Heart right ventricle (tissue), 16 donors: ENCODE measurements at regions not wholly inside any gene's neighbourhood (a gene's known extent, or its start where the extent isn't known, plus 50 kb on each side); places are given as distances from the start of the nearest gene placed in this dataset.

ENCODE experiments used
- ATAC-seq, 8 donors: fragments of 200-7000 bp; cut with Tn5 transposase; one replicate each; pipeline ENCODE4 v1.9.1; 2020; ENCODE audit warnings: mild to moderate bottlenecking in 8 of 8, moderate library complexity in 8 of 8, moderate number of reproducible peaks in 1 of 8
- DNase-seq, 2 donors: peaks; one replicate each; pipeline ENCODE4 v3.0.0-alpha.2; 2020
- H3K27ac ChIP-seq, 10 donors: fragments of 200-600 bp; sonication (generic) in 2 of 10; one replicate each; pipeline versions ENCODE4 v1.5.0 to v1.8.0; 2020 to 2022; ENCODE audit warnings: mild to moderate bottlenecking in 3 of 10
- H3K27me3 ChIP-seq, 7 donors: fragments of 200-600 bp; one replicate each; pipeline ENCODE4 v1.8.0; 2021 to 2022; ENCODE audit warnings: mild to moderate bottlenecking in 2 of 7
- H3K36me3 ChIP-seq, 9 donors: fragments of 200-600 bp; sonication (generic) in 1 of 9; one replicate each; pipeline versions ENCODE4 v1.5.0 to v1.8.0; 2020 to 2022; ENCODE audit warnings: mild to moderate bottlenecking in 2 of 9
- H3K4me1 ChIP-seq, 9 donors: fragments of 200-600 bp; sonication (generic) in 1 of 9; one replicate each; pipeline versions ENCODE4 v1.5.0 to v1.8.0; 2020 to 2022; ENCODE audit warnings: mild to moderate bottlenecking in 4 of 9
- H3K4me3 ChIP-seq, 10 donors: fragments of 200-600 bp; sonication (generic) in 2 of 10; one replicate each; pipeline versions ENCODE4 v1.5.0 to v1.8.0; 2020 to 2022; ENCODE audit warnings: mild to moderate bottlenecking in 7 of 10, moderate library complexity in 2 of 10
- H3K9me3 ChIP-seq, 11 donors: fragments of 200-600 bp in 10 of 11; sonication (generic) in 2 of 11; one replicate each; pipeline versions ENCODE4 v1.5.0 to v1.8.0; 2013 to 2022; ENCODE audit warnings: mild to moderate bottlenecking in 2 of 11, control low read depth in 1 of 11, moderate library complexity in 1 of 11
- WGBS, 2 donors: extraction: QIAGEN DNeasy Blood & Tissue Kit; methylation state at CpG; one replicate each; pipeline ENCODE4 v1.1.7; 2013; ENCODE audit warnings: inconsistent platforms in 1 of 2; 5-methylcytosine and 5-hydroxymethylcytosine counted together
- intact Hi-C, 10 donors: fragments of 100-400 bp; cut with DNase I; formaldehyde crosslinking; loops; one replicate each; pipeline versions ENCODE4 v1.11.1 to v1.14.2; 2022
- TF ChIP-seq, protein P1 (sequence below), 9 donors: fragments of 200-600 bp; sonication (generic) in 2 of 9; IDR thresholded peaks; one replicate each; pipeline versions ENCODE4 v1.5.0 to v1.8.0; 2021 to 2022; ENCODE audit warnings: antibody characterized with exemption in 9 of 9, mild to moderate bottlenecking in 5 of 9, moderate library complexity in 1 of 9
- donor health status: Arrhythmogenic right ventricular cardiomyopathy.
- donor health status: ischemic (EF 13 %, LVEDD 7.1; RV severe dilation, severe dysfunction).
- donor health status: healthy with polysubstance abuse.
- donor health status: DM: no; HTN: yes; CAD: no.
- donor health status: DM: no; HTN: no; CAD: no.
- donor health status: ischemic (EF 25% LVEDD 6.9; RV normal size, moderate dysfunction).
- donor health status: ischemic (EF 25% LVEDD 5.7; RV mildly dilated, moderate dysfunction).
- donor health status: healthy.
- donor health status: DM: yes; HTN: yes; CAD: no.
- donor health status: Ischemic cardiomyopathy.
- donor health status: ischemic (EF 35%, LVEDD 5.7; RV mildly dilated, moderate dysfunction).
- donor health status: nonischemic (EF 11% LVEDD 7.7; RV severe dilation, severe dysfunction).
- donor health status: DM: yes; HTN: yes; CAD: no.
- donor health status: PGD.
- donor health status: ischemic (EF 29% LVEDD 5.4; RV normal size, mild dysfunction).
- donor health status: nonischemic (EF 23%, LVEDD 6.1; RV moderate dilation, normal function).

DNA sequence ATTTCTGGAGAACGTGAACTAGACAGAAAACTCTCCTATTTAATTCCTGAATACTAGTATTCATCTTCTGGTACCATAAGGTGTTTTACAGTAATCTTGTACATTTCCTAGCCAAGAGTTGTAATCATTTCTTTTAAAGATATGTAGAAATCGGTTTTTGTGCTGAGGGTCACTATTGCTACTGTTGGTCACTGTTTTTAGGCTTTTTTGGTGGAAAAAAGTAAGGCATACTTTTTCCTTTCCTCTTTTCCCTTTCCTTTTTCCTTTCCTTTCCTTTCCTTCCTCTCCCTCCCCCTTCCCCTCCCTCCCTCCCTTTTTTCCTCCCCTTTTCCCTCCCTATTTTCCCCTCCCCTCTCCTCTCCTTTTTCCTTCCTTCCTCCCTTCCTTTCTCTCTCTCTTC is 706.4 kb upstream of the GOT2 start:
- peaks cover 0 to 47% (median 4%) of the 10 kb centered on the region in 11 donors for H3K9me3 ChIP-seq
- intact Hi-C loops = no loop called here
- DNase-seq = no peak

DNA sequence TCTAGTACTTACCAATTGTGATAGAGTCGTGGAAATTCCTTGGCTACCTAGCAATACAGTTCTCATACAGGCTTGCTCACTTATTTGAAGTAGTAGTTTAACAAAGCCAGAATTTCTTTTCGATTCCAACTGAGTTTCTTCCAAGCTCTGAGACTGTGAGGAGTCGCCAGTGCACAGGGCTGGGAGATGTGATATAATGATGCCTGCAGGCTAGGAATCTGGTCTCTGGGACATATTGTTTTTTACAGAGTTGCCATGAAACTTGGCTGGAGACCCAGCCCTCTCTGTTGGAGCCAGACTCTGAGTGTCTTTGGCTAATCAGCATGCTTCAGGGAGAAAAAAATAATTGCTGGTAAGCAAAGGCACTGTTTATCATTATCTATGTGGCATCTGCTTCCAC is 698.8 kb upstream of the GOT2 start:
- no peak for DNase-seq
- no peak overlapping the region for H3K4me3 ChIP-seq
- peaks cover 0 to 26% (median 4%) of the 10 kb centered on the region in 11 donors for H3K9me3 ChIP-seq
- 64 to 65% methylated on average over 3 of the region's 3 CpGs for WGBS, 2 donors
- no peak overlapping the region for H3K27ac ChIP-seq
- H3K4me1 ChIP-seq = no peaks in the 10 kb centered on the region
- H3K36me3 ChIP-seq = no peaks in the 10 kb centered on the region
- no peaks in the 10 kb centered on the region for H3K27me3 ChIP-seq
- TF ChIP-seq, protein P1, sequence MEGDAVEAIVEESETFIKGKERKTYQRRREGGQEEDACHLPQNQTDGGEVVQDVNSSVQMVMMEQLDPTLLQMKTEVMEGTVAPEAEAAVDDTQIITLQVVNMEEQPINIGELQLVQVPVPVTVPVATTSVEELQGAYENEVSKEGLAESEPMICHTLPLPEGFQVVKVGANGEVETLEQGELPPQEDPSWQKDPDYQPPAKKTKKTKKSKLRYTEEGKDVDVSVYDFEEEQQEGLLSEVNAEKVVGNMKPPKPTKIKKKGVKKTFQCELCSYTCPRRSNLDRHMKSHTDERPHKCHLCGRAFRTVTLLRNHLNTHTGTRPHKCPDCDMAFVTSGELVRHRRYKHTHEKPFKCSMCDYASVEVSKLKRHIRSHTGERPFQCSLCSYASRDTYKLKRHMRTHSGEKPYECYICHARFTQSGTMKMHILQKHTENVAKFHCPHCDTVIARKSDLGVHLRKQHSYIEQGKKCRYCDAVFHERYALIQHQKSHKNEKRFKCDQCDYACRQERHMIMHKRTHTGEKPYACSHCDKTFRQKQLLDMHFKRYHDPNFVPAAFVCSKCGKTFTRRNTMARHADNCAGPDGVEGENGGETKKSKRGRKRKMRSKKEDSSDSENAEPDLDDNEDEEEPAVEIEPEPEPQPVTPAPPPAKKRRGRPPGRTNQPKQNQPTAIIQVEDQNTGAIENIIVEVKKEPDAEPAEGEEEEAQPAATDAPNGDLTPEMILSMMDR (IDR thresholded peaks at IDR 0.05) = no peak
- ATAC-seq = no peak
- intact Hi-C loops = no loop called here

More for the DNA sequence above, 706.4 kb upstream of the GOT2 start:
- TF ChIP-seq, protein P1 (IDR thresholded peaks at IDR 0.05) = no peak
- Histone ChIP-seq H3K36me3 (no peaks in the 10 kb centered on the region), H3K4me1 (no peaks in the 10 kb centered on the region), H3K27ac (no peak overlapping the region), H3K4me3 (no peak overlapping the region), H3K27me3 (no peaks in the 10 kb centered on the region)
- WGBS, 2 donors = 81% methylated on average over 2 of the region's 2 CpGs
- no peak for ATAC-seq

DNA sequence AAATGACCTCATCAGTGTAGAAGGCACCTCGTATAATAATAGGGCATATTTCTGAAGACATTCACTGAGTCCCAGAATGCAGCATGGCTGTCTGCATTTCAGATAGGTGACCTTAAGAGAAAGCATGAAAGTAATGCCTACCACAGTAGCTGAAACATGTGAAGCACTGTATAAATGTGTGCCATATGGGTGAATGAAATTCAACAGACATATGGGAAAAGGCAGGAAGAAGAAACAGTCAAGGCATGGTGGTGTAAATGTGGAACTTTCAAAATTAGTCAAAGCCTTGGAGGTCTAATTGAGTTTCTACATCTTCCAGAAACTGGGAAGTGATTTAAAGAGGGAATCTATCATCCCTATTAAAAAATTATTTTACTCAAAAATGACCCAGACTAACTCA is 698.2 kb upstream of the GOT2 start:
- DNase-seq (no peak), ATAC-seq (no peak)
- no peaks in the 10 kb centered on the region for H3K27me3 ChIP-seq
- no peak overlapping the region for H3K27ac ChIP-seq
- peaks cover 0 to 20% (median 4%) of the 10 kb centered on the region in 11 donors for H3K9me3 ChIP-seq
- no peaks in the 10 kb centered on the region for H3K4me1 ChIP-seq
- intact Hi-C loops = no loop called here
- no peaks in the 10 kb centered on the region for H3K36me3 ChIP-seq
- no peak overlapping the region for H3K4me3 ChIP-seq
- TF ChIP-seq, protein P1 (IDR thresholded peaks at IDR 0.05) = no peak
- 57 to 60% methylated on average over 1 of the region's 1 CpG for WGBS, 2 donors

DNA sequence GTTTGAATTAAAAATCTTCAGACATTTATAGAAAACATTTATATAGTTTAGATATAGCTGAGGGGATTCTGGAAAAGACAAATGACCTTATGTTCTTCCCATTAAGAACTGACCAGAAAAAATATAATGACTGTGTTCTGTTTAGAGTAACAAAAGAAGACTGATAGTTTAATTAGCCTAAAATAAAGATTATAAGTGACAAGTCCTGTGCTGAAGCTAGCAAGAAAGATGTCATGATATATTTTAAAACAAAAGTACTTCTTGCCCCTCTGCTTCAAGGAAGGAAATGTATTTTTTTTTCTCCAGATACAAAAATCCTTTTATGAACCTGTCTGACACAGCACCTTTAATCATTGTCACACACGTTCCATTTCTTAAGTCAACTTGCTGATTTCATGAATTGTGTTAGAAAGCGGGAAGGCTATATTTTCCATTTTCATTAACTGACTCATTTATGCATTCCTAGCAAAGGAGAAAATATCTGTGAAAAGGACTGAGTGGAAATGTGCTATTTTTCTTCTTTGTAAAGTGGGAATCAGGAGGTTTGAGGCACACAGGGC is 690.7 kb upstream of the GOT2 start:
- TF ChIP-seq, protein P1 (IDR thresholded peaks at IDR 0.05) = no peak
- H3K36me3 ChIP-seq = no peaks in the 10 kb centered on the region
- H3K4me3 ChIP-seq = no peak overlapping the region
- H3K4me1 ChIP-seq = no peaks in the 10 kb centered on the region
- WGBS, 2 donors = 63 to 72% methylated on average over 2 of the region's 2 CpGs
- no peak for ATAC-seq
- intact Hi-C loops = no loop called here
- peaks cover 0 to 17% (median 0%) of the 10 kb centered on the region in 11 donors for H3K9me3 ChIP-seq
- H3K27ac ChIP-seq = no peak overlapping the region
- DNase-seq = no peak
- H3K27me3 ChIP-seq = no peaks in the 10 kb centered on the region
